Neural cell (in vitro differentiated cells): ENCODE measurements at regions not wholly inside any gene's neighbourhood (a gene's known extent, or its start where the extent isn't known, plus 50 kb on each side); places are given as distances from the start of the nearest gene placed in this dataset.

ENCODE experiments used
- CTCF ChIP-seq: fragments of 450-650 bp; IDR thresholded peaks from 2 replicates; pipeline ENCODE4 v1.5.1; 2014; ENCODE audit warnings: antibody characterized with exemption, mild to moderate bottlenecking, moderate library complexity; ENCODE audit not compliant: poor library complexity, severe bottlenecking
- EP300 ChIP-seq: fragments of 450-650 bp; conservative IDR thresholded peaks from 2 replicates; pipeline ENCODE4 v1.6.1; 2014; ENCODE audit warnings: antibody characterized with exemption, mild to moderate bottlenecking, moderate library complexity; ENCODE audit not compliant: poor library complexity, severe bottlenecking
- POLR2AphosphoS5 ChIP-seq: IDR thresholded peaks from 2 replicates; pipeline ENCODE4 v1.6.1; 2012
- SMC3 ChIP-seq: fragments of 450-650 bp; conservative IDR thresholded peaks from 2 replicates; pipeline ENCODE4 v1.6.1; 2014; ENCODE audit warnings: antibody characterized with exemption, mild to moderate bottlenecking, moderate library complexity; ENCODE audit not compliant: poor library complexity

GRCh38 chr18:72104851-72105250, 439.3 kb downstream of the CBLN2 start:
- TF ChIP-seq POLR2AphosphoS5 = no peak
- no peak for TF ChIP-seq CTCF
- TF ChIP-seq EP300 = no peak
- no peak for TF ChIP-seq SMC3
